H9 (cell line): ENCODE measurements at regions not wholly inside any gene's neighbourhood (a gene's known extent, or its start where the extent isn't known, plus 50 kb on each side); places are given as distances from the start of the nearest gene placed in this dataset.

Source experiments
- DNase-seq: peaks from one replicate; pipeline ENCODE4 v3.0.0-alpha.2; 2017
- H2AFZ ChIP-seq: one replicate; pipeline ENCODE4 v1.6.1; 2013; ENCODE audit warnings: mild to moderate bottlenecking, low read length, control low read depth, moderate library complexity
- H2AK5ac ChIP-seq: 2 replicates; pipeline ENCODE4 v1.6.1; 2013; ENCODE audit warnings: low read length, control low read depth, mixed read lengths; ENCODE audit not compliant: insufficient read length
- H2BK120ac ChIP-seq: one replicate; pipeline ENCODE4 v1.6.1; 2013; ENCODE audit warnings: low read depth, mild to moderate bottlenecking, low read length, control low read depth, inconsistent platforms; ENCODE audit not compliant: poor library complexity, severe bottlenecking
- H2BK12ac ChIP-seq: 2 replicates; pipeline ENCODE4 v1.6.1; 2013; ENCODE audit warnings: low read length, control low read depth, mixed read lengths, low read depth; ENCODE audit not compliant: insufficient read length
- H2BK15ac ChIP-seq: 2 replicates; pipeline ENCODE4 v1.6.1; 2013; ENCODE audit warnings: low read depth, low read length, control low read depth
- H2BK20ac ChIP-seq: one replicate; pipeline ENCODE4 v1.6.1; 2013; ENCODE audit warnings: low read depth, mild to moderate bottlenecking, low read length, control low read depth, inconsistent platforms; ENCODE audit not compliant: poor library complexity, severe bottlenecking
- H2BK5ac ChIP-seq: 2 replicates; pipeline ENCODE4 v1.6.1; 2013; ENCODE audit warnings: low read length, control low read depth, mixed read lengths; ENCODE audit not compliant: insufficient read length
- H3K14ac ChIP-seq: 2 replicates; pipeline ENCODE4 v1.6.1; 2013; ENCODE audit warnings: low read length, control low read depth; ENCODE audit not compliant: insufficient read depth
- H3K18ac ChIP-seq: 2 replicates; pipeline ENCODE4 v1.6.1; 2013; ENCODE audit warnings: low read depth, mild to moderate bottlenecking, mixed read lengths, low read length, control low read depth; ENCODE audit not compliant: insufficient read length
- H3K23ac ChIP-seq: 2 replicates; pipeline ENCODE4 v1.6.1; 2013; ENCODE audit warnings: low read length, control low read depth, mixed read lengths, low read depth; ENCODE audit not compliant: insufficient read length
- H3K23me2 ChIP-seq: 2 replicates; pipeline ENCODE4 v1.6.1; 2013; ENCODE audit warnings: low read depth, mild to moderate bottlenecking, mixed read lengths, low read length, control low read depth; ENCODE audit not compliant: insufficient read length, poor library complexity, severe bottlenecking
- H3K27ac ChIP-seq: 2 replicates; pipeline ENCODE4 v1.5.1; 2013; ENCODE audit warnings: low read length, control low read depth, mixed read lengths, low read depth; ENCODE audit not compliant: insufficient read length
- H3K27me3 ChIP-seq: 2 replicates; pipeline ENCODE4 v1.6.1; 2013; ENCODE audit warnings: low read length, control low read depth, inconsistent platforms; ENCODE audit not compliant: insufficient read depth
- H3K4ac ChIP-seq: 2 replicates; pipeline ENCODE4 v1.6.1; 2013; ENCODE audit warnings: low read depth, mild to moderate bottlenecking, control low read depth, inconsistent platforms, low read length, moderate library complexity
- H3K4me1 ChIP-seq: 2 replicates; pipeline ENCODE4 v1.6.1; 2013; ENCODE audit warnings: low read length, control low read depth, inconsistent platforms; ENCODE audit not compliant: insufficient read depth
- H3K4me2 ChIP-seq: 2 replicates; pipeline ENCODE4 v1.6.1; 2013; ENCODE audit warnings: low read length, control low read depth, mixed read lengths; ENCODE audit not compliant: insufficient read length, insufficient read depth
- H3K56ac ChIP-seq: 2 replicates; pipeline ENCODE4 v1.6.1; 2013; ENCODE audit warnings: low read depth, mild to moderate bottlenecking, mixed read lengths, low read length, control low read depth; ENCODE audit not compliant: insufficient read length
- H3K79me1 ChIP-seq: 2 replicates; pipeline ENCODE4 v1.6.1; 2013; ENCODE audit warnings: low read depth, mild to moderate bottlenecking, moderate library complexity, low read length, control low read depth, inconsistent platforms; ENCODE audit not compliant: insufficient read depth, poor library complexity, severe bottlenecking
- H3K79me2 ChIP-seq: 2 replicates; pipeline ENCODE4 v1.6.1; 2013; ENCODE audit warnings: low read length, control low read depth, inconsistent platforms; ENCODE audit not compliant: insufficient read depth
- H3K9ac ChIP-seq: 2 replicates; pipeline ENCODE4 v1.6.1; 2013; ENCODE audit warnings: low read length, control low read depth, mixed read lengths; ENCODE audit not compliant: insufficient read length; ENCODE audit errors: extremely low read depth
- H3K9me3 ChIP-seq: one replicate; pipeline ENCODE4 v1.6.1; 2013; ENCODE audit warnings: low read depth, low read length, inconsistent platforms; ENCODE audit not compliant: control insufficient read depth
- H3T11ph ChIP-seq: one replicate; pipeline ENCODE4 v1.6.1; 2013; ENCODE audit warnings: mild to moderate bottlenecking, low read length, control low read depth, inconsistent platforms
- H4K20me1 ChIP-seq: one replicate; pipeline ENCODE4 v1.6.1; 2013; ENCODE audit not compliant: control insufficient read depth, insufficient read length, insufficient read depth
- H4K5ac ChIP-seq: 2 replicates; pipeline ENCODE4 v1.6.1; 2013; ENCODE audit warnings: low read depth, mild to moderate bottlenecking, mixed read lengths, low read length, control low read depth; ENCODE audit not compliant: insufficient read length
- H4K8ac ChIP-seq: replicated peaks from 2 replicates; pipeline ENCODE4 v1.6.1; 2013; ENCODE audit warnings: low read length, control low read depth, mixed read lengths, low read depth; ENCODE audit not compliant: insufficient read length
- H4K91ac ChIP-seq: 2 replicates; pipeline ENCODE4 v1.6.1; 2013; ENCODE audit warnings: low read depth, mild to moderate bottlenecking, moderate library complexity, mixed read lengths, low read length, control low read depth; ENCODE audit not compliant: insufficient read length
- H3K27ac Mint-ChIP-seq, 3 experiments: 2 replicates in 2 of 3; 3 replicates in 1 of 3; pipeline ENCODE4 v1.8.0; 2020 to 2021; ENCODE audit warnings: mixed read lengths in 3 of 3, mild to moderate bottlenecking in 1 of 3, moderate library complexity in 1 of 3
- H3K27me3 Mint-ChIP-seq: 2 replicates; pipeline ENCODE4 v1.8.0; 2021; ENCODE audit warnings: low read depth, mild to moderate bottlenecking, moderate library complexity, mixed read lengths
- H3K36me3 Mint-ChIP-seq, 3 experiments: 2 replicates in 2 of 3; 3 replicates in 1 of 3; pipeline ENCODE4 v1.8.0; 2020 to 2021; ENCODE audit warnings: low read depth in 3 of 3, mixed read lengths in 3 of 3; ENCODE audit not compliant: insufficient read depth in 1 of 3
- H3K4me1 Mint-ChIP-seq, 2 experiments: 2 replicates each; pipeline ENCODE4 v1.8.0; 2020; ENCODE audit warnings: mixed read lengths in 2 of 2
- H3K4me3 Mint-ChIP-seq, 2 experiments: 2 replicates in 1 of 2; 3 replicates in 1 of 2; pipeline ENCODE4 v1.8.0; 2020 to 2021; ENCODE audit warnings: mild to moderate bottlenecking in 2 of 2, mixed read lengths in 2 of 2, moderate library complexity in 1 of 2
- H3K9me3 Mint-ChIP-seq, 2 experiments: 2 replicates in 1 of 2; 3 replicates in 1 of 2; pipeline ENCODE4 v1.8.0; 2020; ENCODE audit warnings: mild to moderate bottlenecking in 2 of 2, mixed read lengths in 2 of 2, moderate library complexity in 1 of 2
- WGBS: extraction: QIAGEN DNeasy Blood & Tissue Kit; methylation state at CpG from one replicate; pipeline ENCODE4 v1.1.7; 2013; ENCODE audit warnings: missing lambda C conversion rate, low lambda C conversion rate, mixed read lengths; ENCODE audit not compliant: insufficient read length; ENCODE audit errors: extremely low coverage; 5-methylcytosine and 5-hydroxymethylcytosine counted together
- TF ChIP-seq, protein P1 (sequence below): fragments of 200-600 bp; sonication (generic); conservative IDR thresholded peaks from 3 replicates; pipeline ENCODE4 v1.8.0; 2021; ENCODE audit warnings: antibody characterized with exemption, mild to moderate bottlenecking

DNA sequence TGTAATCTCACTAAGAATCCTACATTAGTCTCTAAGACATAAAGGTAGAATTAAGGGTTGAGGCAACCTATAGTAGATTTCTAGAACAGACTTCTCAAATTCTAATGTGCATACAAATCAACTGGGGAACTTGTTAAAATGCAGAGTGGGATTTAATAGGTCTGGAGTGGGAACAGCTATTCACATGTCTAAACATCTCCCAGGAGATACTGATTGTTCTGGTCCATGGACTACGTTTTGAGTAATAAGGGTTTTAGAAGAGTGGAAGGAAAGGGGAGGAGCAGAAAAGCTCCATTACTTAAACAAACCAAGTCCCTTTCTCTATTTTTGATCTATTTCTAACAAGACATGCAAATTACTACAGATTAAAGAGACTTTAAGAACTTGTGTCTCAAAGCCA is 524.8 kb downstream of the TUSC7 start:
- H3K27me3 ChIP-seq = no peaks in the 10 kb centered on the region
- H3K4me2 ChIP-seq = no peak overlapping the region
- no peaks in the 10 kb centered on the region for H3K79me1 ChIP-seq
- no peaks in the 10 kb centered on the region for H3K9me3 ChIP-seq
- Mint-ChIP-seq H3K36me3 (no peaks in the 10 kb centered on the region), H3K27ac (no peak overlapping the region), H3K9me3 (no peaks in the 10 kb centered on the region; a peak in 2 of 5 replicates), H3K27me3 (no peaks in the 10 kb centered on the region; the same call in 1 of the 2 replicates), H3K4me3 (no peak overlapping the region), H3K4me1 (peaks cover 2 to 4% of the 10 kb centered on the region in 2 experiments; a peak in 3 of 4 replicates)
- H3K14ac ChIP-seq = no peak overlapping the region
- no peak overlapping the region for H2BK5ac ChIP-seq
- H3K4ac ChIP-seq = no peak overlapping the region
- no peak overlapping the region for H2BK20ac ChIP-seq
- H3K23ac ChIP-seq = no peak overlapping the region
- H4K20me1 ChIP-seq = no peaks in the 10 kb centered on the region
- no peaks in the 10 kb centered on the region for H3K79me2 ChIP-seq
- H3K4me1 ChIP-seq = no peaks in the 10 kb centered on the region
- H4K91ac ChIP-seq = no peak overlapping the region
- H3T11ph ChIP-seq = no peak overlapping the region
- H4K8ac ChIP-seq = no peak overlapping the region
- no peak overlapping the region for H3K18ac ChIP-seq
- no peak overlapping the region for H2AK5ac ChIP-seq
- H2BK120ac ChIP-seq = no peak overlapping the region
- no peak overlapping the region for H4K5ac ChIP-seq
- no peak overlapping the region for H3K9ac ChIP-seq
- no peaks in the 10 kb centered on the region for H3K23me2 ChIP-seq
- no peak overlapping the region for H2AFZ ChIP-seq
- TF ChIP-seq, protein P1, sequence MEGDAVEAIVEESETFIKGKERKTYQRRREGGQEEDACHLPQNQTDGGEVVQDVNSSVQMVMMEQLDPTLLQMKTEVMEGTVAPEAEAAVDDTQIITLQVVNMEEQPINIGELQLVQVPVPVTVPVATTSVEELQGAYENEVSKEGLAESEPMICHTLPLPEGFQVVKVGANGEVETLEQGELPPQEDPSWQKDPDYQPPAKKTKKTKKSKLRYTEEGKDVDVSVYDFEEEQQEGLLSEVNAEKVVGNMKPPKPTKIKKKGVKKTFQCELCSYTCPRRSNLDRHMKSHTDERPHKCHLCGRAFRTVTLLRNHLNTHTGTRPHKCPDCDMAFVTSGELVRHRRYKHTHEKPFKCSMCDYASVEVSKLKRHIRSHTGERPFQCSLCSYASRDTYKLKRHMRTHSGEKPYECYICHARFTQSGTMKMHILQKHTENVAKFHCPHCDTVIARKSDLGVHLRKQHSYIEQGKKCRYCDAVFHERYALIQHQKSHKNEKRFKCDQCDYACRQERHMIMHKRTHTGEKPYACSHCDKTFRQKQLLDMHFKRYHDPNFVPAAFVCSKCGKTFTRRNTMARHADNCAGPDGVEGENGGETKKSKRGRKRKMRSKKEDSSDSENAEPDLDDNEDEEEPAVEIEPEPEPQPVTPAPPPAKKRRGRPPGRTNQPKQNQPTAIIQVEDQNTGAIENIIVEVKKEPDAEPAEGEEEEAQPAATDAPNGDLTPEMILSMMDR = no peak
- no peak overlapping the region for H2BK15ac ChIP-seq
- no CpG with 5 or more reads among the region's 1 CpG for WGBS
- H3K27ac ChIP-seq = no peak overlapping the region
- H2BK12ac ChIP-seq = no peak overlapping the region
- H3K56ac ChIP-seq = no peak overlapping the region
- DNase-seq = no peak
